Caco-2 (cell line): ENCODE measurements at regions not wholly inside any gene's neighbourhood (a gene's known extent, or its start where the extent isn't known, plus 50 kb on each side); places are given as distances from the start of the nearest gene placed in this dataset.

Experiments used
- BruUV-seq: library from RNA; stranded (reverse); fragments of 400-500 nt; replicated peaks from 2 replicates; lab custom pipeline; 2021; lab: Mats Ljungman, UMichigan
- CTCF ChIA-PET: fragments of 300-600 bp; sonication (Branson Sonifier 250); formaldehyde crosslinking; loops from one replicate; lab custom pipeline; 2022; ENCODE audit warnings: antibody characterized with exemption; lab: Charles Lee
- POLR2A ChIA-PET: fragments of 300-600 bp; sonication (Branson Sonifier 250); formaldehyde crosslinking; loops from one replicate; lab custom pipeline; 2022; ENCODE audit warnings: antibody characterized with exemption; lab: Charles Lee
- DNase-seq, 2 experiments: peaks; one replicate each; pipeline versions ENCODE4 v3.0.0 to v3.0.0-alpha.2; 2020 to 2022
- H3K27me3 ChIP-seq: replicated peaks from 2 replicates; pipeline ENCODE4 v1.6.0; 2011; ENCODE audit warnings: low read length; ENCODE audit not compliant: control insufficient read depth, insufficient read depth
- H3K36me3 ChIP-seq: 2 replicates; pipeline ENCODE4 v1.5.1; 2011; ENCODE audit warnings: low read length; ENCODE audit not compliant: control insufficient read depth, insufficient read depth
- H3K4me1 ChIP-seq: fragments of 250-450 bp; sonication (Bioruptor Pico); 2 replicates; pipeline ENCODE4 v1.5.1; 2020; ENCODE audit warnings: mild to moderate bottlenecking
- H3K4me3 ChIP-seq: 2 replicates; pipeline ENCODE4 v1.5.1; 2011; ENCODE audit warnings: low read depth, mild to moderate bottlenecking, control low read depth, low read length
- H3K9me3 ChIP-seq: fragments of 250-450 bp; sonication (Bioruptor Pico); 2 replicates; pipeline ENCODE4 v1.5.1; 2020; ENCODE audit warnings: mild to moderate bottlenecking, moderate library complexity
- H3K27ac Mint-ChIP-seq: one replicate; pipeline ENCODE4 v1.8.0; 2022; ENCODE audit warnings: mixed read lengths; ENCODE audit not compliant: unreplicated experiment
- H3K27me3 Mint-ChIP-seq: one replicate; pipeline ENCODE4 v1.8.0; 2022; ENCODE audit warnings: mixed read lengths; ENCODE audit not compliant: insufficient read depth, unreplicated experiment
- H3K36me3 Mint-ChIP-seq: one replicate; pipeline ENCODE4 v1.8.0; 2022; ENCODE audit warnings: mild to moderate bottlenecking, mixed read lengths; ENCODE audit not compliant: insufficient read depth, unreplicated experiment
- H3K4me1 Mint-ChIP-seq: one replicate; pipeline ENCODE4 v1.8.0; 2022; ENCODE audit warnings: low read depth, mixed read lengths; ENCODE audit not compliant: unreplicated experiment
- H3K4me3 Mint-ChIP-seq: one replicate; pipeline ENCODE4 v1.8.0; 2022; ENCODE audit warnings: mild to moderate bottlenecking, moderate library complexity, mixed read lengths; ENCODE audit not compliant: unreplicated experiment
- H3K9me3 Mint-ChIP-seq: one replicate; pipeline ENCODE4 v1.8.0; 2022; ENCODE audit warnings: mixed read lengths; ENCODE audit not compliant: unreplicated experiment
- CTCF ChIP-seq, 2 experiments: fragments of 200-600 bp in 1 of 2; IDR thresholded peaks; 1 replicate in 1 of 2; 2 replicates in 1 of 2; pipeline versions ENCODE4 v1.5.1 to v1.8.0; 2011 to 2022; ENCODE audit warnings: antibody characterized with exemption in 1 of 2, control low read depth in 1 of 2, inconsistent platforms in 1 of 2, low read depth in 1 of 2, low read length in 1 of 2, mild to moderate bottlenecking in 1 of 2, moderate library complexity in 1 of 2; ENCODE audit not compliant: insufficient read depth in 1 of 2, severe bottlenecking in 1 of 2, unreplicated experiment in 1 of 2
- intact Hi-C: fragments of 100-400 bp; cut with micrococcal nuclease; formaldehyde crosslinking; loops from one replicate; pipeline ENCODE4 v1.10.0; 2022; ENCODE audit not compliant: unreplicated experiment

DNA sequence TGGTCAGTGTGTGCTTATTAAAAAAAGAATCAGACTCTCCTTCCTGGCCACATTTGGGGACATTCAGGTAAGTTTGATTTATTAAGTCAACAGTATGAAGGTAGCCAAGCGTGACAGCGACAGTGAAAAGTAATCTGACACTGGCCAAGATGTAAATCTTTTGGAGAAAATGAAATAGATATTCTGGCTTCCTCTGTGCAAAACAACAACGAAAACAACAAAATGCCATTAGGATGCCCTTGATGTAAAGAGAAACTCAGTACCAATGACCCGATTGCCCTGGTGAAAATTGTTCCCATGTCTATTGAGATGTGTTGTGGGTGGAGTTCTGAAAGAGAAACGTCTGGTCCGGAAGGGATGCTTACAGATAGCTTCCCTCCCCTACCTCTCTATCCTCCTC is 267.8 kb downstream of the MAT2B start:
- Histone ChIP-seq H3K27me3 (no peaks in the 10 kb centered on the region), H3K4me1 (no peaks in the 10 kb centered on the region), H3K9me3 (no peaks in the 10 kb centered on the region), H3K4me3 (no peak overlapping the region), H3K36me3 (no peaks in the 10 kb centered on the region)
- Mint-ChIP-seq H3K9me3 (no peaks in the 10 kb centered on the region), H3K27ac (no peak overlapping the region), H3K27me3 (peaks cover 20% of the 10 kb centered on the region), H3K4me3 (no peak overlapping the region), H3K4me1 (no peaks in the 10 kb centered on the region), H3K36me3 (no peaks in the 10 kb centered on the region)
- intact Hi-C loops: no loop called here
- DNase-seq: no peak
- TF ChIP-seq CTCF (IDR thresholded peaks at IDR 0.05; ENCODE audit: insufficient read depth in 1 of 2, low read depth in 1 of 2, low read length in 1 of 2, severe bottlenecking in 1 of 2, unreplicated experiment in 1 of 2): no peak
- ChIA-PET POLR2A (no interaction called here), CTCF (no interaction called here)
- BruUV-seq: no TSS peak

DNA sequence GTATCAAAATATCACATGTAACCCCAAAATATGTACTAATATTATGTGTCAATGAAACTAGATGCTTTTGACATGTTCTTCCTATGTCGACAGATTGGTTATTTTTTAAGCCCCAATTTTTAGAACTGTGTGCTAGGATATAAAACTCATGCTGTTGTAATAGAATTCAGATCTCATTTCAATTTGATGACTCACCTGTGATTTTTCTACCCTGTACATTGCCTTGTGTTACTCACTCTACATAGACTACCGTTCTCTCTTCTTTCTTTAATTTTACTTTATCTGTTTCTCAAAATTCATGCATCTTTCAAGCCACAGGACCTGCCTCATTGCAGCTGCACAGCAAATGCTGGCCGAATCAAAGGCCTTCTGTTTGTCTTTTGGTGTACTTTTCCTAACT is 284.5 kb downstream of the MAT2B start:
- ChIA-PET POLR2A (no interaction called here), CTCF (no interaction called here)
- H3K27me3 Mint-ChIP-seq: peaks cover 2% of the 10 kb centered on the region
- no peak overlapping the region for H3K4me3 Mint-ChIP-seq
- H3K4me1 Mint-ChIP-seq: no peaks in the 10 kb centered on the region
- Histone ChIP-seq H3K36me3 (no peaks in the 10 kb centered on the region), H3K27me3 (no peaks in the 10 kb centered on the region), H3K4me1 (no peaks in the 10 kb centered on the region), H3K4me3 (no peak overlapping the region), H3K9me3 (peaks cover 2% of the 10 kb centered on the region; the same call in 1 of the 2 replicates)
- no peaks in the 10 kb centered on the region for H3K36me3 Mint-ChIP-seq
- TF ChIP-seq CTCF (IDR thresholded peaks at IDR 0.05; ENCODE audit: insufficient read depth in 1 of 2, low read depth in 1 of 2, low read length in 1 of 2, severe bottlenecking in 1 of 2, unreplicated experiment in 1 of 2): no peak
- DNase-seq: no peak
- intact Hi-C loops: no loop called here
- H3K9me3 Mint-ChIP-seq: peaks cover 10% of the 10 kb centered on the region
- BruUV-seq: no TSS peak
- no peak overlapping the region for H3K27ac Mint-ChIP-seq

GRCh38 chr5:163790497-163790896 is 285.1 kb downstream of the MAT2B start:
- CTCF ChIA-PET: no interaction called here
- POLR2A ChIA-PET: no interaction called here
- no peak for DNase-seq
- no TSS peak for BruUV-seq
- Histone ChIP-seq H3K9me3 (peaks cover 2% of the 10 kb centered on the region; the same call in 1 of the 2 replicates), H3K4me1 (no peaks in the 10 kb centered on the region), H3K4me3 (no peak overlapping the region), H3K36me3 (no peaks in the 10 kb centered on the region), H3K27me3 (no peaks in the 10 kb centered on the region)
- Mint-ChIP-seq H3K4me3 (no peak overlapping the region), H3K36me3 (no peaks in the 10 kb centered on the region), H3K4me1 (no peaks in the 10 kb centered on the region), H3K27me3 (peaks cover 4% of the 10 kb centered on the region), H3K27ac (no peak overlapping the region), H3K9me3 (peaks cover 10% of the 10 kb centered on the region)
- intact Hi-C loops: no loop called here
- TF ChIP-seq CTCF (IDR thresholded peaks at IDR 0.05; ENCODE audit: insufficient read depth in 1 of 2, low read depth in 1 of 2, low read length in 1 of 2, severe bottlenecking in 1 of 2, unreplicated experiment in 1 of 2): no peak
